ENCODE measurements at regions not wholly inside any gene's neighbourhood (a gene's known extent, or its start where the extent isn't known, plus 50 kb on each side); places are given as distances from the start of the nearest gene placed in this dataset.

DNA sequence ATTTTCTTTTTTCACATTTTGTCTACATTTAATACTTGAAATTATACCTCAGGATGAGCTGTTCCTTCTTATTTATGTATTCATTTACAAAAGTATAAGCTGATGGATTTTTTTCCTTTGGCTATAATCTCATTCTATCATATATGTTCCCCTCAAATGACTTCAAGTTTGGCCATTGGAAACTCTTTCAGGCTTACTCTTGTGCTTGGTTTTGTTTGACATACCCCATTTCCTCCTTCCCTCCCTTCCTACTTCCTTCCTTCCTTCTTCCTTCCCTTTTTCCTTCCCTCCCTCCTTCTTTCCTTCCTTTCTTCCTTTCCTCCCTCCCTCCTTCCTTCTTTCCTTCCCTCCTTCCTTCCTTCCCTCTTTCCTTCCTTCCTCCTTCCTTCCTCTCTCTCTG is 697.1 kb upstream of the ARPP21 start:
- TF ChIP-seq, protein P1, sequence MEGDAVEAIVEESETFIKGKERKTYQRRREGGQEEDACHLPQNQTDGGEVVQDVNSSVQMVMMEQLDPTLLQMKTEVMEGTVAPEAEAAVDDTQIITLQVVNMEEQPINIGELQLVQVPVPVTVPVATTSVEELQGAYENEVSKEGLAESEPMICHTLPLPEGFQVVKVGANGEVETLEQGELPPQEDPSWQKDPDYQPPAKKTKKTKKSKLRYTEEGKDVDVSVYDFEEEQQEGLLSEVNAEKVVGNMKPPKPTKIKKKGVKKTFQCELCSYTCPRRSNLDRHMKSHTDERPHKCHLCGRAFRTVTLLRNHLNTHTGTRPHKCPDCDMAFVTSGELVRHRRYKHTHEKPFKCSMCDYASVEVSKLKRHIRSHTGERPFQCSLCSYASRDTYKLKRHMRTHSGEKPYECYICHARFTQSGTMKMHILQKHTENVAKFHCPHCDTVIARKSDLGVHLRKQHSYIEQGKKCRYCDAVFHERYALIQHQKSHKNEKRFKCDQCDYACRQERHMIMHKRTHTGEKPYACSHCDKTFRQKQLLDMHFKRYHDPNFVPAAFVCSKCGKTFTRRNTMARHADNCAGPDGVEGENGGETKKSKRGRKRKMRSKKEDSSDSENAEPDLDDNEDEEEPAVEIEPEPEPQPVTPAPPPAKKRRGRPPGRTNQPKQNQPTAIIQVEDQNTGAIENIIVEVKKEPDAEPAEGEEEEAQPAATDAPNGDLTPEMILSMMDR (IDR thresholded peaks at IDR 0.05), result no peak
- TF ChIP-seq POLR2A (IDR thresholded peaks at IDR 0.05), result no peak
- TF ChIP-seq POLR2AphosphoS5 (IDR thresholded peaks at IDR 0.05), result no peak

Data from sigmoid colon (tissue), 4 donors.